ENCODE measurements at regions not wholly inside any gene's neighbourhood (a gene's known extent, or its start where the extent isn't known, plus 50 kb on each side); places are given as distances from the start of the nearest gene placed in this dataset.
"Not testable (repeated sequence)": the region's sequence is repeated elsewhere in the genome, so short reads cannot be mapped to it uniquely, and the experiment has no call there.

DNA sequence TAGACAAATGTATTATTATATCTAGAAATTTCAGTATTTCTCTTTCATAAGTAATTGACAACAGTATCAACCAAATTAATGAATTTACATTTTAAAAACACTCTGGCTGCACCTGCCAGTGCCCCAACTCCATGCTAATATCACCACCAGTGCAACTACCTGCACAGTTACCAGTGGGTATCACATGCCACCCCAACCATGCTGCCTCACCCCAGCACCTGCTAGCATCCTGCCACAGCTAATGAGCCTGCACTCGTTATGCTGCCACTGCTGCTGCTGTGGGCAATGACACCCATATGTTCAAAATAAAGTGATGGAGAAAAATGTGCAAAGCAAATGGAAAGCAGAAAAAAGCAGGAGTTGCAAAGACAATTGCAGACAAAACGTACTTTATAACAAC is 855.9 kb upstream of the MANEA start:
- Histone ChIP-seq H3K4me3 (ENCODE audit: extremely low read depth, insufficient read depth, low read length, poor library complexity, severe bottlenecking) (no peak overlapping the region), H3K9me3 (ENCODE audit: control insufficient read depth, low read length) (no peaks in the 10 kb centered on the region), H3K36me3 (ENCODE audit: control insufficient read depth, insufficient read depth, low read length) (no peaks in the 10 kb centered on the region), H3K27ac (ENCODE audit: low read depth, low read length, severe bottlenecking) (no peak overlapping the region), H3K4me1 (ENCODE audit: control insufficient read depth, insufficient read depth, low read length, poor library complexity, severe bottlenecking) (no peaks in the 10 kb centered on the region)
- WGBS, 2 experiments (ENCODE audit: insufficient coverage in 2 of 2) = no CpG with 5 or more reads among the region's 2 CpGs

GRCh38 chr6:94713446-94713845 is 863.9 kb upstream of the MANEA start:
- no peaks in the 10 kb centered on the region for H3K36me3 ChIP-seq (ENCODE audit: control insufficient read depth, insufficient read depth, low read length)
- H3K4me1 ChIP-seq (ENCODE audit: control insufficient read depth, insufficient read depth, low read length, poor library complexity, severe bottlenecking) = no peaks in the 10 kb centered on the region
- no peaks in the 10 kb centered on the region for H3K9me3 ChIP-seq (ENCODE audit: control insufficient read depth, low read length)
- no peak overlapping the region for H3K4me3 ChIP-seq (ENCODE audit: extremely low read depth, insufficient read depth, low read length, poor library complexity, severe bottlenecking)
- WGBS, 2 experiments (ENCODE audit: insufficient coverage in 2 of 2) = 100% methylated on average over 1 of the region's 1 CpG; no CpG with 5 or more reads in 1 of the 2 experiments
- H3K27ac ChIP-seq (ENCODE audit: low read depth, low read length, severe bottlenecking) = no peak overlapping the region

- Histone ChIP-seq H3K27ac (ENCODE audit: low read depth, low read length, severe bottlenecking) (no peak overlapping the region), H3K4me3 (ENCODE audit: extremely low read depth, insufficient read depth, low read length, poor library complexity, severe bottlenecking) (no peak overlapping the region), H3K4me1 (ENCODE audit: control insufficient read depth, insufficient read depth, low read length, poor library complexity, severe bottlenecking) (no peaks in the 10 kb centered on the region), H3K36me3 (ENCODE audit: control insufficient read depth, insufficient read depth, low read length) (no peaks in the 10 kb centered on the region), H3K9me3 (ENCODE audit: control insufficient read depth, low read length) (no peaks in the 10 kb centered on the region)
- 86 to 100% methylated on average over 1 of the region's 1 CpG for WGBS, 2 experiments (ENCODE audit: insufficient coverage in 2 of 2)
These were observed 878.6 kb upstream of the MANEA start for GRCh38 chr6:94698773-94699172.

- not testable (repeated sequence) for H3K36me3 ChIP-seq (ENCODE audit: control insufficient read depth, insufficient read depth, low read length); H3K4me1 ChIP-seq (ENCODE audit: control insufficient read depth, insufficient read depth, low read length, poor library complexity, severe bottlenecking); H3K27ac ChIP-seq (ENCODE audit: low read depth, low read length, severe bottlenecking); H3K9me3 ChIP-seq (ENCODE audit: control insufficient read depth, low read length); H3K4me3 ChIP-seq (ENCODE audit: extremely low read depth, insufficient read depth, low read length, poor library complexity, severe bottlenecking)
- 97 to 100% methylated on average over 2 to 5 of the region's 6 CpGs for WGBS, 2 experiments (ENCODE audit: insufficient coverage in 2 of 2)
These were observed 890.1 kb upstream of the MANEA start for GRCh38 chr6:94687255-94687654.

GRCh38 chr6:94683409-94683808 is 893.9 kb upstream of the MANEA start:
- H3K9me3 ChIP-seq (ENCODE audit: control insufficient read depth, low read length) = no peaks in the 10 kb centered on the region
- H3K4me3 ChIP-seq (ENCODE audit: extremely low read depth, insufficient read depth, low read length, poor library complexity, severe bottlenecking) = no peak overlapping the region
- H3K4me1 ChIP-seq (ENCODE audit: control insufficient read depth, insufficient read depth, low read length, poor library complexity, severe bottlenecking) = no peaks in the 10 kb centered on the region
- H3K36me3 ChIP-seq (ENCODE audit: control insufficient read depth, insufficient read depth, low read length) = no peaks in the 10 kb centered on the region
- no CpG with 5 or more reads among the region's 3 CpGs for WGBS, 2 experiments (ENCODE audit: insufficient coverage in 2 of 2)
- no peak overlapping the region for H3K27ac ChIP-seq (ENCODE audit: low read depth, low read length, severe bottlenecking)

GRCh38 chr6:94680669-94681212 is 896.6 kb upstream of the MANEA start:
- Histone ChIP-seq H3K36me3 (ENCODE audit: control insufficient read depth, insufficient read depth, low read length) (no peaks in the 10 kb centered on the region), H3K27ac (ENCODE audit: low read depth, low read length, severe bottlenecking) (no peak overlapping the region), H3K4me3 (ENCODE audit: extremely low read depth, insufficient read depth, low read length, poor library complexity, severe bottlenecking) (no peak overlapping the region), H3K9me3 (ENCODE audit: control insufficient read depth, low read length) (no peaks in the 10 kb centered on the region), H3K4me1 (ENCODE audit: control insufficient read depth, insufficient read depth, low read length, poor library complexity, severe bottlenecking) (no peaks in the 10 kb centered on the region)
- WGBS, 2 experiments (ENCODE audit: insufficient coverage in 2 of 2) = no CpG with 5 or more reads among the region's 1 CpG

DNA sequence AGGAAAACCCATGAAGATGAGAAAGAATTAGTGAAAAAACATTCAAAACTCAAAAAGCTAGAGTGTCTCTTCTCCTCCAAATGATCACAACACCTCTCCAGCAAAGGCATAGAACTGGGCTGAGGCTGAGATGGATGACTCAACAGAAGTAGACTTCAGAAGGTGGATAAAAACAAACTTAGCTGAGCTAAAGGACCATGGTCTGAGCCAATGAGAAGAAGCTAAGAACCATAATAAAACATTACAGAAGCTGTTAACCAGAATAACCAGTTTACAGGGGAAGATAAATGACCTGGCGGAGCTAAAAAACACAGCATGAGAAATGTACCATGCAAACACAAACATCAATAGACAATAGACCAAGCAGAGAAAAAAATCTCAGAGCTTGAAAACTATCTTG is 904.1 kb upstream of the MANEA start:
- no CpG with 5 or more reads among the region's 1 CpG for WGBS, 2 experiments (ENCODE audit: insufficient coverage in 2 of 2)
- Histone ChIP-seq H3K4me3 (ENCODE audit: extremely low read depth, insufficient read depth, low read length, poor library complexity, severe bottlenecking) (no peak overlapping the region), H3K36me3 (ENCODE audit: control insufficient read depth, insufficient read depth, low read length) (no peaks in the 10 kb centered on the region), H3K27ac (ENCODE audit: low read depth, low read length, severe bottlenecking) (no peak overlapping the region), H3K9me3 (ENCODE audit: control insufficient read depth, low read length) (no peaks in the 10 kb centered on the region), H3K4me1 (ENCODE audit: control insufficient read depth, insufficient read depth, low read length, poor library complexity, severe bottlenecking) (no peaks in the 10 kb centered on the region)

- WGBS, 2 experiments (ENCODE audit: insufficient coverage in 2 of 2) = 67 to 100% methylated on average over 1 to 2 of the region's 3 CpGs
- Histone ChIP-seq H3K27ac (ENCODE audit: low read depth, low read length, severe bottlenecking) (no peak overlapping the region), H3K36me3 (ENCODE audit: control insufficient read depth, insufficient read depth, low read length) (no peaks in the 10 kb centered on the region), H3K4me1 (ENCODE audit: control insufficient read depth, insufficient read depth, low read length, poor library complexity, severe bottlenecking) (no peaks in the 10 kb centered on the region), H3K4me3 (ENCODE audit: extremely low read depth, insufficient read depth, low read length, poor library complexity, severe bottlenecking) (no peak overlapping the region), H3K9me3 (ENCODE audit: control insufficient read depth, low read length) (no peaks in the 10 kb centered on the region)
These were observed 907.3 kb upstream of the MANEA start for GRCh38 chr6:94670017-94670416.

- no peaks in the 10 kb centered on the region for H3K4me1 ChIP-seq (ENCODE audit: control insufficient read depth, insufficient read depth, low read length, poor library complexity, severe bottlenecking)
- no peaks in the 10 kb centered on the region for H3K36me3 ChIP-seq (ENCODE audit: control insufficient read depth, insufficient read depth, low read length)
- H3K27ac ChIP-seq (ENCODE audit: low read depth, low read length, severe bottlenecking) = no peak overlapping the region
- H3K4me3 ChIP-seq (ENCODE audit: extremely low read depth, insufficient read depth, low read length, poor library complexity, severe bottlenecking) = no peak overlapping the region
- H3K9me3 ChIP-seq (ENCODE audit: control insufficient read depth, low read length) = no peaks in the 10 kb centered on the region
These were observed 908.5 kb upstream of the MANEA start for GRCh38 chr6:94668876-94669275.

- no peak overlapping the region for H3K4me3 ChIP-seq (ENCODE audit: extremely low read depth, insufficient read depth, low read length, poor library complexity, severe bottlenecking)
- H3K4me1 ChIP-seq (ENCODE audit: control insufficient read depth, insufficient read depth, low read length, poor library complexity, severe bottlenecking) = peaks cover 4% of the 10 kb centered on the region
- H3K9me3 ChIP-seq (ENCODE audit: control insufficient read depth, low read length) = no peaks in the 10 kb centered on the region
- H3K27ac ChIP-seq (ENCODE audit: low read depth, low read length, severe bottlenecking) = no peak overlapping the region
- no peaks in the 10 kb centered on the region for H3K36me3 ChIP-seq (ENCODE audit: control insufficient read depth, insufficient read depth, low read length)
- 100% methylated on average over 2 of the region's 4 CpGs for WGBS, 2 experiments (ENCODE audit: insufficient coverage in 2 of 2)
These were observed 918.4 kb upstream of the MANEA start for GRCh38 chr6:94658929-94659328.

- Histone ChIP-seq H3K36me3 (ENCODE audit: control insufficient read depth, insufficient read depth, low read length) (no peaks in the 10 kb centered on the region), H3K27ac (ENCODE audit: low read depth, low read length, severe bottlenecking) (no peak overlapping the region), H3K4me1 (ENCODE audit: control insufficient read depth, insufficient read depth, low read length, poor library complexity, severe bottlenecking) (no peaks in the 10 kb centered on the region), H3K4me3 (ENCODE audit: extremely low read depth, insufficient read depth, low read length, poor library complexity, severe bottlenecking) (no peak overlapping the region), H3K9me3 (ENCODE audit: control insufficient read depth, low read length) (no peaks in the 10 kb centered on the region)
- WGBS, 2 experiments (ENCODE audit: insufficient coverage in 2 of 2) = no CpG with 5 or more reads among the region's 3 CpGs
These were observed 926.1 kb upstream of the MANEA start for GRCh38 chr6:94651239-94651638.

DNA sequence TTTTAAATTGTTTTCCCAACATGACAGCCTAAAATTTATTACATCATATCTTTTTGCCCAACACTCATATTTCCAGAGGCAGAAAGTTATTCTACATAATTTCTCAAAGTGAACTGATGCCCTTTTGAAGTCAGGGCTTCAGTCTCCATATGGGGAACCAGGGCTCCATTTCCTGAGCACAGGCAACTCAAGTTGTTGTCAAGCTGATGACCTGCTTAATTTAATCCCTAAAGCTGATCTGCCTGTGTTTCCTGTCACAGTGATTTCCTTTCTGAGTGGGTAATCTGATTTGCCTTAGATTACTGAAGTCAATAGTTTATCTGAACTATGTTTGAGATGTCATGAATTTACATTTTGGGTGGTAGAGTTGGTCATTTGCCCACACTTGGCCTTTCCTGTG is 932.1 kb upstream of the MANEA start:
- H3K27ac ChIP-seq (ENCODE audit: low read depth, low read length, severe bottlenecking) = no peak overlapping the region
- no peaks in the 10 kb centered on the region for H3K9me3 ChIP-seq (ENCODE audit: control insufficient read depth, low read length)
- no peaks in the 10 kb centered on the region for H3K4me1 ChIP-seq (ENCODE audit: control insufficient read depth, insufficient read depth, low read length, poor library complexity, severe bottlenecking)
- H3K4me3 ChIP-seq (ENCODE audit: extremely low read depth, insufficient read depth, low read length, poor library complexity, severe bottlenecking) = no peak overlapping the region
- no peaks in the 10 kb centered on the region for H3K36me3 ChIP-seq (ENCODE audit: control insufficient read depth, insufficient read depth, low read length)

All from mesodermal cell (in vitro differentiated cells).